Head of caudate nucleus (tissue), 42 donors: ENCODE measurements at regions not wholly inside any gene's neighbourhood (a gene's known extent, or its start where the extent isn't known, plus 50 kb on each side); places are given as distances from the start of the nearest gene placed in this dataset.

ENCODE experiments used
- DNase-seq, 42 donors: peaks; one replicate each; pipeline versions ENCODE4 v3.0.0 to v3.0.0-alpha.2; 2020 to 2021; ENCODE audit warnings: mixed read lengths in 7 of 42
- intact Hi-C: fragments of 100-400 bp; cut with DNase I; formaldehyde crosslinking; loops from one replicate; pipeline ENCODE4 v1.15.0; 2022

GRCh38 chr9:38316166-38316780, 76.2 kb upstream of the ALDH1B1 start:
- intact Hi-C loops = no loop called here
- peak in 2 of 42 donors; percentile 14 to 34 for DNase-seq

GRCh38 chr9:38315085-38315595, 77.4 kb upstream of the ALDH1B1 start:
- intact Hi-C loops = no loop called here
- DNase-seq = peak in 1 of 42 donors; percentile 14

GRCh38 chr9:38313421-38313820, 79.1 kb upstream of the ALDH1B1 start:
- DNase-seq = no peak
- intact Hi-C loops = no loop called here

GRCh38 chr9:38312406-38312805, 80.1 kb upstream of the ALDH1B1 start:
- no peak for DNase-seq
- intact Hi-C loops = no loop called here

GRCh38 chr9:38311382-38312270, 80.9 kb upstream of the ALDH1B1 start:
- intact Hi-C loops = no loop called here
- peak in 13 of 42 donors; percentile 7 to 49 (median 19) for DNase-seq

- intact Hi-C loops = no loop called here
- DNase-seq = no peak
Measured at GRCh38 chr9:38309324-38310195, 82.9 kb upstream of the ALDH1B1 start.

GRCh38 chr9:38308136-38308535, 84.4 kb upstream of the ALDH1B1 start:
- intact Hi-C loops = no loop called here
- no peak for DNase-seq

- intact Hi-C loops = no loop called here
- DNase-seq = no peak
Measured at GRCh38 chr9:38306899-38307298, 85.6 kb upstream of the ALDH1B1 start.

- intact Hi-C loops = no loop called here
Measured at GRCh38 chr9:38305582-38305981, 86.9 kb upstream of the ALDH1B1 start.

GRCh38 chr9:38301376-38302106, 91.0 kb upstream of the ALDH1B1 start:
- intact Hi-C loops = no loop called here
- peak in 1 of 42 donors; percentile 32 for DNase-seq

More at GRCh38 chr9:38305582-38305981, 86.9 kb upstream of the ALDH1B1 start:
- no peak for DNase-seq

GRCh38 chr9:38299856-38300255, 92.6 kb upstream of the ALDH1B1 start:
- no peak for DNase-seq
- intact Hi-C loops = no loop called here

GRCh38 chr9:38298904-38299303, 93.6 kb upstream of the ALDH1B1 start:
- DNase-seq = peak in 1 of 42 donors; percentile 28
- intact Hi-C loops = no loop called here

GRCh38 chr9:38298503-38298902, 94.0 kb upstream of the ALDH1B1 start:
- DNase-seq = peak in 6 of 42 donors; percentile 12 to 53 (median 36)

GRCh38 chr9:38296807-38297206, 95.7 kb upstream of the ALDH1B1 start:
- DNase-seq = no peak
- intact Hi-C loops = no loop called here

More at GRCh38 chr9:38298503-38298902, 94.0 kb upstream of the ALDH1B1 start:
- intact Hi-C loops = no loop called here

- no peak for DNase-seq
- intact Hi-C loops = no loop called here
Measured at GRCh38 chr9:38295764-38296163, 96.7 kb upstream of the ALDH1B1 start.

GRCh38 chr9:38294220-38294960, 98.1 kb upstream of the ALDH1B1 start:
- intact Hi-C loops = no loop called here
- no peak for DNase-seq

- intact Hi-C loops = no loop called here
- peak in 1 of 42 donors; percentile 7 for DNase-seq
Measured at GRCh38 chr9:38293022-38293421, 99.5 kb upstream of the ALDH1B1 start.

GRCh38 chr9:38292480-38292879, 100.0 kb upstream of the ALDH1B1 start:
- DNase-seq = no peak
- intact Hi-C loops = no loop called here
